Neural progenitor cell (in vitro differentiated cells): ENCODE measurements at regions not wholly inside any gene's neighbourhood (a gene's known extent, or its start where the extent isn't known, plus 50 kb on each side); places are given as distances from the start of the nearest gene placed in this dataset.

Source experiments
- DNase-seq: peaks from one replicate; pipeline ENCODE4 v3.0.0-alpha.2; 2016; ENCODE audit warnings: low spot score
- H2AFZ ChIP-seq: fragments of 200-600 bp; sonication (generic); replicated peaks from 2 replicates; pipeline ENCODE4 v1.6.1; 2016; ENCODE audit warnings: antibody characterized with exemption
- H3F3A ChIP-seq: fragments of 200-600 bp; sonication (generic); 2 replicates; pipeline ENCODE4 v1.6.1; 2016; ENCODE audit warnings: antibody characterized with exemption, low read depth
- H3K27ac ChIP-seq: fragments of 200-600 bp; sonication (generic); 2 replicates; pipeline ENCODE4 v1.5.1; 2016; ENCODE audit warnings: mild to moderate bottlenecking
- H3K27me3 ChIP-seq: fragments of 200-600 bp; sonication (generic); 2 replicates; pipeline ENCODE4 v1.6.1; 2016; ENCODE audit warnings: mild to moderate bottlenecking, moderate library complexity
- H3K36me3 ChIP-seq: fragments of 200-600 bp; sonication (generic); 2 replicates; pipeline ENCODE4 v1.5.1; 2016
- H3K4me1 ChIP-seq: fragments of 200-600 bp; sonication (generic); 2 replicates; pipeline ENCODE4 v1.6.1; 2016; ENCODE audit warnings: mixed run types
- H3K4me2 ChIP-seq: fragments of 200-600 bp; sonication (generic); 2 replicates; pipeline ENCODE4 v1.6.1; 2016
- H3K4me3 ChIP-seq: fragments of 200-600 bp; sonication (generic); 2 replicates; pipeline ENCODE4 v1.5.1; 2016
- H3K79me2 ChIP-seq: fragments of 200-600 bp; sonication (generic); 2 replicates; pipeline ENCODE4 v1.6.1; 2016; ENCODE audit warnings: low read depth
- H3K9ac ChIP-seq: fragments of 200-600 bp; sonication (generic); 2 replicates; pipeline ENCODE4 v1.6.1; 2016
- H3K9me3 ChIP-seq: fragments of 200-600 bp; sonication (generic); 2 replicates; pipeline ENCODE4 v1.5.1; 2016; ENCODE audit warnings: low read depth
- H4K20me1 ChIP-seq: fragments of 200-600 bp; sonication (generic); 2 replicates; pipeline ENCODE4 v1.6.1; 2016; ENCODE audit warnings: low read depth
- H3K27ac Mint-ChIP-seq: 3 replicates; pipeline ENCODE4 v1.8.0; 2021; ENCODE audit warnings: mixed read lengths
- H3K27me3 Mint-ChIP-seq: 2 replicates; pipeline ENCODE4 v1.8.0; 2022; ENCODE audit warnings: low read depth, mild to moderate bottlenecking, inconsistent platforms, moderate library complexity, mixed read lengths; ENCODE audit not compliant: insufficient read depth
- H3K36me3 Mint-ChIP-seq: 3 replicates; pipeline ENCODE4 v1.8.0; 2021; ENCODE audit warnings: mixed read lengths
- H3K4me1 Mint-ChIP-seq: 3 replicates; pipeline ENCODE4 v1.8.0; 2021; ENCODE audit warnings: mixed read lengths
- H3K4me3 Mint-ChIP-seq: 3 replicates; pipeline ENCODE4 v1.8.0; 2021; ENCODE audit warnings: mild to moderate bottlenecking, moderate library complexity, mixed read lengths
- H3K9me3 Mint-ChIP-seq: 3 replicates; pipeline ENCODE4 v1.8.0; 2020; ENCODE audit warnings: mixed read lengths
- EZH2 ChIP-seq: fragments of 200-600 bp; sonication (generic); IDR thresholded peaks from 2 replicates; pipeline ENCODE4 v1.6.1; 2017; ENCODE audit warnings: antibody characterized with exemption, mild to moderate bottlenecking, moderate library complexity
- EZH2phosphoT487 ChIP-seq: fragments of 200-600 bp; sonication (generic); IDR thresholded peaks from 2 replicates; pipeline ENCODE4 v1.6.1; 2017; ENCODE audit warnings: antibody characterized with exemption
- TF ChIP-seq, protein P1 (sequence below): fragments of 200-600 bp; sonication (generic); IDR thresholded peaks from 2 replicates; pipeline ENCODE4 v1.5.1; 2017; ENCODE audit warnings: antibody characterized with exemption, mild to moderate bottlenecking

GRCh38 chrX:121975671-121976070 is 928.3 kb downstream of the GLUD2 start:
- TF ChIP-seq EZH2phosphoT487 (no peak), EZH2 (no peak)
- TF ChIP-seq, protein P1, sequence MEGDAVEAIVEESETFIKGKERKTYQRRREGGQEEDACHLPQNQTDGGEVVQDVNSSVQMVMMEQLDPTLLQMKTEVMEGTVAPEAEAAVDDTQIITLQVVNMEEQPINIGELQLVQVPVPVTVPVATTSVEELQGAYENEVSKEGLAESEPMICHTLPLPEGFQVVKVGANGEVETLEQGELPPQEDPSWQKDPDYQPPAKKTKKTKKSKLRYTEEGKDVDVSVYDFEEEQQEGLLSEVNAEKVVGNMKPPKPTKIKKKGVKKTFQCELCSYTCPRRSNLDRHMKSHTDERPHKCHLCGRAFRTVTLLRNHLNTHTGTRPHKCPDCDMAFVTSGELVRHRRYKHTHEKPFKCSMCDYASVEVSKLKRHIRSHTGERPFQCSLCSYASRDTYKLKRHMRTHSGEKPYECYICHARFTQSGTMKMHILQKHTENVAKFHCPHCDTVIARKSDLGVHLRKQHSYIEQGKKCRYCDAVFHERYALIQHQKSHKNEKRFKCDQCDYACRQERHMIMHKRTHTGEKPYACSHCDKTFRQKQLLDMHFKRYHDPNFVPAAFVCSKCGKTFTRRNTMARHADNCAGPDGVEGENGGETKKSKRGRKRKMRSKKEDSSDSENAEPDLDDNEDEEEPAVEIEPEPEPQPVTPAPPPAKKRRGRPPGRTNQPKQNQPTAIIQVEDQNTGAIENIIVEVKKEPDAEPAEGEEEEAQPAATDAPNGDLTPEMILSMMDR: no peak
- Mint-ChIP-seq H3K4me3 (no peak overlapping the region), H3K27ac (no peak overlapping the region), H3K36me3 (no peaks in the 10 kb centered on the region), H3K27me3 (no peaks in the 10 kb centered on the region), H3K4me1 (no peaks in the 10 kb centered on the region), H3K9me3 (peaks cover 13% of the 10 kb centered on the region)
- no peak overlapping the region for H3K9ac ChIP-seq
- no peaks in the 10 kb centered on the region for H3K36me3 ChIP-seq
- no peaks in the 10 kb centered on the region for H3F3A ChIP-seq
- DNase-seq: no peak
- H3K27me3 ChIP-seq: no peaks in the 10 kb centered on the region
- H3K4me3 ChIP-seq: no peak overlapping the region
- no peaks in the 10 kb centered on the region for H3K79me2 ChIP-seq
- peaks cover 4% of the 10 kb centered on the region for H3K9me3 ChIP-seq
- no peak overlapping the region for H3K27ac ChIP-seq
- no peak overlapping the region for H3K4me2 ChIP-seq
- no peaks in the 10 kb centered on the region for H3K4me1 ChIP-seq
- no peak overlapping the region for H2AFZ ChIP-seq
- no peaks in the 10 kb centered on the region for H4K20me1 ChIP-seq

GRCh38 chrX:121987163-121987562 is 939.8 kb downstream of the GLUD2 start:
- H3K4me1 Mint-ChIP-seq: no peaks in the 10 kb centered on the region
- no peak for DNase-seq
- Histone ChIP-seq H3K4me1 (no peaks in the 10 kb centered on the region), H3F3A (no peaks in the 10 kb centered on the region), H3K9ac (no peak overlapping the region), H3K9me3 (peaks cover 14% of the 10 kb centered on the region), H4K20me1 (no peaks in the 10 kb centered on the region), H3K27ac (no peak overlapping the region), H3K4me2 (no peak overlapping the region), H2AFZ (no peak overlapping the region), H3K4me3 (no peak overlapping the region), H3K79me2 (no peaks in the 10 kb centered on the region), H3K36me3 (no peaks in the 10 kb centered on the region), H3K27me3 (no peaks in the 10 kb centered on the region)
- H3K27me3 Mint-ChIP-seq: no peaks in the 10 kb centered on the region
- no peak overlapping the region for H3K4me3 Mint-ChIP-seq
- H3K9me3 Mint-ChIP-seq: no peaks in the 10 kb centered on the region
- no peak overlapping the region for H3K27ac Mint-ChIP-seq
- H3K36me3 Mint-ChIP-seq: no peaks in the 10 kb centered on the region
- TF ChIP-seq EZH2 (no peak), EZH2phosphoT487 (no peak)
- TF ChIP-seq, protein P1: no peak

DNA sequence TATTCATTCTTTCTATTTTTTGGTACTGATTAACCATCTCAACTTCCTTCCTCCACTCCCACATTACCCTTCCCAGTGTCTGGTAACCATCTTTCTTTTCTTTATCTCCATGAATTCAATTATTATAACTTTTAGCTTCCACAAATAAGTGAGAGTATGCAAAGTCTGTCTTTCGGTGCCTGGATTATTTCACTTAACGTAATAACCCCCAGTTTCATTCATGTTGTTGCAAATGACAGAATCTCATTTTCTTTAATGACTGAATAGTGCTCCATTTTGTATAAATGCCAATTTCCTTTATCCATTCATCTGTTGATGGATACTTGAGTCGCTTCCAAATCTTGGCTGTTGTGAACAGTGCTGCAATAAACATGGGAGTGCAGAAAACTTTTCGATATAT is 940.4 kb downstream of the GLUD2 start:
- Histone ChIP-seq H3K9me3 (peaks cover 10% of the 10 kb centered on the region), H3K27me3 (no peaks in the 10 kb centered on the region), H3F3A (no peaks in the 10 kb centered on the region), H2AFZ (no peak overlapping the region), H3K4me2 (no peak overlapping the region), H4K20me1 (no peaks in the 10 kb centered on the region), H3K4me1 (no peaks in the 10 kb centered on the region), H3K9ac (no peak overlapping the region), H3K36me3 (no peaks in the 10 kb centered on the region), H3K27ac (no peak overlapping the region), H3K79me2 (no peaks in the 10 kb centered on the region), H3K4me3 (no peak overlapping the region)
- no peak overlapping the region for H3K27ac Mint-ChIP-seq
- H3K36me3 Mint-ChIP-seq: no peaks in the 10 kb centered on the region
- no peak for DNase-seq
- H3K4me1 Mint-ChIP-seq: no peaks in the 10 kb centered on the region
- no peak for TF ChIP-seq EZH2
- no peak for TF ChIP-seq EZH2phosphoT487
- TF ChIP-seq, protein P1: no peak
- no peak overlapping the region for H3K4me3 Mint-ChIP-seq
- no peaks in the 10 kb centered on the region for H3K9me3 Mint-ChIP-seq
- no peaks in the 10 kb centered on the region for H3K27me3 Mint-ChIP-seq

DNA sequence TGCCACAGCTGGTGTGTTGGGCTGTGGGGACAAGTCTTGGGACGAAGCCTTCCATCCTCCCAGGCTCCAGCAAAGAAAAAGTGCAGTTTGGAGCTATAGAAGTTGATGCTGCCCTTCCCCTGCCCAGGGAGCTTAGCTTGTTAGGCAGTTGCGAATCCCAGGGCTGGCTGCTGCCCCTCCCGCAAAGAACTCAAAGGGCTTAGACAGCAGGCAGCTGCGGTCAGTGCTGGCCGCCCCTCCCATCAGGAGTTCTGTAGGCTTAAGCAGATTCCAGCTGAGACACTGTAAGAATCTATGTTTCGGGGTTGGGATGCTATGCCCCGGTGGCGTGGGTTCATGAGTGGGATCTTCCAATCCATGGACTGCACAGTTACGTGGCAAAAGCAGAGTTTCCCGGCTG is 956.7 kb downstream of the GLUD2 start:
- TF ChIP-seq EZH2 (no peak), EZH2phosphoT487 (no peak)
- TF ChIP-seq, protein P1: no peak
- Histone ChIP-seq H3K27me3 (no peaks in the 10 kb centered on the region), H3K9me3 (no peaks in the 10 kb centered on the region), H3K27ac (no peak overlapping the region), H3K4me1 (no peaks in the 10 kb centered on the region), H2AFZ (no peak overlapping the region), H3K4me3 (no peak overlapping the region), H3K4me2 (no peak overlapping the region), H3K9ac (no peak overlapping the region), H4K20me1 (no peaks in the 10 kb centered on the region), H3F3A (no peaks in the 10 kb centered on the region), H3K79me2 (no peaks in the 10 kb centered on the region), H3K36me3 (no peaks in the 10 kb centered on the region)
- Mint-ChIP-seq H3K4me3 (no peak overlapping the region), H3K36me3 (no peaks in the 10 kb centered on the region), H3K27ac (no peak overlapping the region), H3K27me3 (no peaks in the 10 kb centered on the region), H3K4me1 (no peaks in the 10 kb centered on the region), H3K9me3 (peaks cover under 1% of the 10 kb centered on the region)
- peak; percentile 52 for DNase-seq
